C4-2B (cell line): ENCODE measurements at regions not wholly inside any gene's neighbourhood (a gene's known extent, or its start where the extent isn't known, plus 50 kb on each side); places are given as distances from the start of the nearest gene placed in this dataset.

ENCODE experiments used
- ZFX ChIP-seq: fragments of 450-650 bp; IDR thresholded peaks from 2 replicates; pipeline ENCODE4 v1.6.1; 2017
- TF ChIP-seq, protein P1 (sequence below): fragments of 450-650 bp; conservative IDR thresholded peaks from 2 replicates; pipeline ENCODE4 v1.5.1; 2017; ENCODE audit warnings: mild to moderate bottlenecking

DNA sequence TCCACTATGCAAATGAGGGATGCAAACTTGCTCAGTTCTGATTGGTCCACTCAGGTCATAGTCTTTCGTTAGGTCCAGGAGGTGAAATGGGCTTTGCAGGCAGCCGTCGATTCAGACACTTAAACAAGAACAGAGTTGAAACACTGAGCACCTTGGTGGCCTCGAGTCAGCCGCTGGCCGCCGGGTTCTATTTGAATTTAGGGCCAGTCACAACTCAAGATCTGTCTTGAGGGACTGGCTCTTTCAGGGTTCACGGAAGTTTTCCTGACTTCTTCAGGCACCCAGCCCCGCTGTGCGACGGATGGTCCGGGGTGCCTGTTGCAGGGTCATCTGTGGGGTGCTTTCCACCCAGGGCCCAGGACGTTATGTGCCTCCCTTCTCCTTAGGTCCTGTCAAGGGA, 412.8 kb upstream of the IRX4 start:
- TF ChIP-seq, protein P1, sequence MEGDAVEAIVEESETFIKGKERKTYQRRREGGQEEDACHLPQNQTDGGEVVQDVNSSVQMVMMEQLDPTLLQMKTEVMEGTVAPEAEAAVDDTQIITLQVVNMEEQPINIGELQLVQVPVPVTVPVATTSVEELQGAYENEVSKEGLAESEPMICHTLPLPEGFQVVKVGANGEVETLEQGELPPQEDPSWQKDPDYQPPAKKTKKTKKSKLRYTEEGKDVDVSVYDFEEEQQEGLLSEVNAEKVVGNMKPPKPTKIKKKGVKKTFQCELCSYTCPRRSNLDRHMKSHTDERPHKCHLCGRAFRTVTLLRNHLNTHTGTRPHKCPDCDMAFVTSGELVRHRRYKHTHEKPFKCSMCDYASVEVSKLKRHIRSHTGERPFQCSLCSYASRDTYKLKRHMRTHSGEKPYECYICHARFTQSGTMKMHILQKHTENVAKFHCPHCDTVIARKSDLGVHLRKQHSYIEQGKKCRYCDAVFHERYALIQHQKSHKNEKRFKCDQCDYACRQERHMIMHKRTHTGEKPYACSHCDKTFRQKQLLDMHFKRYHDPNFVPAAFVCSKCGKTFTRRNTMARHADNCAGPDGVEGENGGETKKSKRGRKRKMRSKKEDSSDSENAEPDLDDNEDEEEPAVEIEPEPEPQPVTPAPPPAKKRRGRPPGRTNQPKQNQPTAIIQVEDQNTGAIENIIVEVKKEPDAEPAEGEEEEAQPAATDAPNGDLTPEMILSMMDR, result no peak
- no peak for TF ChIP-seq ZFX
